ENCODE measurements at regions not wholly inside any gene's neighbourhood (a gene's known extent, or its start where the extent isn't known, plus 50 kb on each side); places are given as distances from the start of the nearest gene placed in this dataset.

- TF ChIP-seq, protein P1, sequence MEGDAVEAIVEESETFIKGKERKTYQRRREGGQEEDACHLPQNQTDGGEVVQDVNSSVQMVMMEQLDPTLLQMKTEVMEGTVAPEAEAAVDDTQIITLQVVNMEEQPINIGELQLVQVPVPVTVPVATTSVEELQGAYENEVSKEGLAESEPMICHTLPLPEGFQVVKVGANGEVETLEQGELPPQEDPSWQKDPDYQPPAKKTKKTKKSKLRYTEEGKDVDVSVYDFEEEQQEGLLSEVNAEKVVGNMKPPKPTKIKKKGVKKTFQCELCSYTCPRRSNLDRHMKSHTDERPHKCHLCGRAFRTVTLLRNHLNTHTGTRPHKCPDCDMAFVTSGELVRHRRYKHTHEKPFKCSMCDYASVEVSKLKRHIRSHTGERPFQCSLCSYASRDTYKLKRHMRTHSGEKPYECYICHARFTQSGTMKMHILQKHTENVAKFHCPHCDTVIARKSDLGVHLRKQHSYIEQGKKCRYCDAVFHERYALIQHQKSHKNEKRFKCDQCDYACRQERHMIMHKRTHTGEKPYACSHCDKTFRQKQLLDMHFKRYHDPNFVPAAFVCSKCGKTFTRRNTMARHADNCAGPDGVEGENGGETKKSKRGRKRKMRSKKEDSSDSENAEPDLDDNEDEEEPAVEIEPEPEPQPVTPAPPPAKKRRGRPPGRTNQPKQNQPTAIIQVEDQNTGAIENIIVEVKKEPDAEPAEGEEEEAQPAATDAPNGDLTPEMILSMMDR (IDR thresholded peaks at IDR 0.05), result no peak
- TF ChIP-seq POLR2A (IDR thresholded peaks at IDR 0.05), result no peak
Measured at GRCh38 chrX:82775426-82775825, 732.7 kb upstream of the POU3F4 start.

All from thyroid gland (tissue), 4 donors.